Neural progenitor cell (in vitro differentiated cells): ENCODE measurements at regions not wholly inside any gene's neighbourhood (a gene's known extent, or its start where the extent isn't known, plus 50 kb on each side); places are given as distances from the start of the nearest gene placed in this dataset.

ENCODE experiments used
- EZH2phosphoT487 ChIP-seq: fragments of 200-600 bp; sonication (generic); IDR thresholded peaks from 2 replicates; pipeline ENCODE4 v1.6.1; 2017; ENCODE audit warnings: antibody characterized with exemption
- TF ChIP-seq, protein P1 (sequence below): fragments of 200-600 bp; sonication (generic); IDR thresholded peaks from 2 replicates; pipeline ENCODE4 v1.5.1; 2017; ENCODE audit warnings: antibody characterized with exemption, mild to moderate bottlenecking

- TF ChIP-seq, protein P1, sequence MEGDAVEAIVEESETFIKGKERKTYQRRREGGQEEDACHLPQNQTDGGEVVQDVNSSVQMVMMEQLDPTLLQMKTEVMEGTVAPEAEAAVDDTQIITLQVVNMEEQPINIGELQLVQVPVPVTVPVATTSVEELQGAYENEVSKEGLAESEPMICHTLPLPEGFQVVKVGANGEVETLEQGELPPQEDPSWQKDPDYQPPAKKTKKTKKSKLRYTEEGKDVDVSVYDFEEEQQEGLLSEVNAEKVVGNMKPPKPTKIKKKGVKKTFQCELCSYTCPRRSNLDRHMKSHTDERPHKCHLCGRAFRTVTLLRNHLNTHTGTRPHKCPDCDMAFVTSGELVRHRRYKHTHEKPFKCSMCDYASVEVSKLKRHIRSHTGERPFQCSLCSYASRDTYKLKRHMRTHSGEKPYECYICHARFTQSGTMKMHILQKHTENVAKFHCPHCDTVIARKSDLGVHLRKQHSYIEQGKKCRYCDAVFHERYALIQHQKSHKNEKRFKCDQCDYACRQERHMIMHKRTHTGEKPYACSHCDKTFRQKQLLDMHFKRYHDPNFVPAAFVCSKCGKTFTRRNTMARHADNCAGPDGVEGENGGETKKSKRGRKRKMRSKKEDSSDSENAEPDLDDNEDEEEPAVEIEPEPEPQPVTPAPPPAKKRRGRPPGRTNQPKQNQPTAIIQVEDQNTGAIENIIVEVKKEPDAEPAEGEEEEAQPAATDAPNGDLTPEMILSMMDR: no peak
- TF ChIP-seq EZH2phosphoT487: no peak
These were observed 248.0 kb upstream of the KLF4 start for GRCh38 chr9:107737610-107737986.
